ENCODE measurements at regions not wholly inside any gene's neighbourhood (a gene's known extent, or its start where the extent isn't known, plus 50 kb on each side); places are given as distances from the start of the nearest gene placed in this dataset.

DNA sequence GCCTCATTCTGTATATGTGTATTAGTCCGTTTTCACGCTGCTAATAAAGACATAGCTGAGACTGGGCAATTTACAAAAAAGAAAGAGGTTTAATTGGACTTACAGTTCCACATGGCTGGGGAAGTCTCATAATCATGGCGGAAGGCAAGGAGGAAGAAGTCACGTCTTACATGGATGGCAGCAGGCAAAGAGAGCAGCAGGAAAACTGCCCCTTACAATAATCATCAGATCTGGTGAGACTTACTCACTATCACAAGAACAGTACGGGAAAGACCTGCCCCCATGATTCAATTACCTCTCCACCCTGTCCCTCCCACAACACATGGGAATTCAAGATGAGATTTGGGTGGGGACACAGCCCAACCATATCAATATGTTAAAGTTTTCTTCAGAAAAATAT, 49.8 kb upstream of the GPBP1 start:
- TF ChIP-seq, protein P1, sequence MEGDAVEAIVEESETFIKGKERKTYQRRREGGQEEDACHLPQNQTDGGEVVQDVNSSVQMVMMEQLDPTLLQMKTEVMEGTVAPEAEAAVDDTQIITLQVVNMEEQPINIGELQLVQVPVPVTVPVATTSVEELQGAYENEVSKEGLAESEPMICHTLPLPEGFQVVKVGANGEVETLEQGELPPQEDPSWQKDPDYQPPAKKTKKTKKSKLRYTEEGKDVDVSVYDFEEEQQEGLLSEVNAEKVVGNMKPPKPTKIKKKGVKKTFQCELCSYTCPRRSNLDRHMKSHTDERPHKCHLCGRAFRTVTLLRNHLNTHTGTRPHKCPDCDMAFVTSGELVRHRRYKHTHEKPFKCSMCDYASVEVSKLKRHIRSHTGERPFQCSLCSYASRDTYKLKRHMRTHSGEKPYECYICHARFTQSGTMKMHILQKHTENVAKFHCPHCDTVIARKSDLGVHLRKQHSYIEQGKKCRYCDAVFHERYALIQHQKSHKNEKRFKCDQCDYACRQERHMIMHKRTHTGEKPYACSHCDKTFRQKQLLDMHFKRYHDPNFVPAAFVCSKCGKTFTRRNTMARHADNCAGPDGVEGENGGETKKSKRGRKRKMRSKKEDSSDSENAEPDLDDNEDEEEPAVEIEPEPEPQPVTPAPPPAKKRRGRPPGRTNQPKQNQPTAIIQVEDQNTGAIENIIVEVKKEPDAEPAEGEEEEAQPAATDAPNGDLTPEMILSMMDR (IDR thresholded peaks at IDR 0.05; ENCODE audit: extremely low read depth, insufficient read depth, missing control alignments): no peak
- no peak for DNase-seq (ENCODE audit: low spot score)
- in situ Hi-C loops (cut with MboI; ENCODE audit: low pct_unique_long_range_greater_than_20kb, low sequenced_read_pairs, unreplicated experiment): no loop called here
